ENCODE measurements at regions not wholly inside any gene's neighbourhood (a gene's known extent, or its start where the extent isn't known, plus 50 kb on each side); places are given as distances from the start of the nearest gene placed in this dataset.

GRCh38 chr9:82299870-82300269 is 311.3 kb downstream of the SPATA31D1 start:
- Histone ChIP-seq H3K9ac (ENCODE audit: extremely low read depth, insufficient read length, low read length) (no peak overlapping the region), H2BK20ac (ENCODE audit: low read depth, low read length, poor library complexity, severe bottlenecking) (no peak overlapping the region), H2BK5ac (ENCODE audit: insufficient read length, low read length) (no peak overlapping the region), H3K23ac (ENCODE audit: insufficient read length, low read depth, low read length) (no peak overlapping the region), H3K27me3 (ENCODE audit: insufficient read depth, low read length) (no peaks in the 10 kb centered on the region), H3K79me1 (ENCODE audit: insufficient read depth, low read depth, low read length, poor library complexity, severe bottlenecking) (no peaks in the 10 kb centered on the region), H3K9me3 (ENCODE audit: control insufficient read depth, low read depth, low read length) (no peaks in the 10 kb centered on the region), H3K14ac (ENCODE audit: insufficient read depth, low read length) (no peak overlapping the region), H3K4me2 (ENCODE audit: insufficient read depth, insufficient read length, low read length) (no peak overlapping the region), H4K20me1 (ENCODE audit: control insufficient read depth, insufficient read depth, insufficient read length) (no peaks in the 10 kb centered on the region), H2BK120ac (ENCODE audit: low read depth, low read length, poor library complexity, severe bottlenecking) (no peak overlapping the region), H4K8ac (replicated peaks; ENCODE audit: insufficient read length, low read depth, low read length) (no peak overlapping the region), H3K23me2 (ENCODE audit: insufficient read length, low read depth, low read length, poor library complexity, severe bottlenecking) (no peaks in the 10 kb centered on the region), H2AK5ac (ENCODE audit: insufficient read length, low read length) (no peak overlapping the region), H3K79me2 (ENCODE audit: insufficient read depth, low read length) (no peaks in the 10 kb centered on the region), H2AFZ (ENCODE audit: low read length) (no peak overlapping the region), H4K91ac (ENCODE audit: insufficient read length, low read depth, low read length) (no peak overlapping the region), H3K4me1 (ENCODE audit: insufficient read depth, low read length) (no peaks in the 10 kb centered on the region), H3T11ph (ENCODE audit: low read length) (no peak overlapping the region), H3K27ac (ENCODE audit: insufficient read length, low read depth, low read length) (no peak overlapping the region), H3K56ac (ENCODE audit: insufficient read length, low read depth, low read length) (no peak overlapping the region), H3K18ac (ENCODE audit: insufficient read length, low read depth, low read length) (no peak overlapping the region), H4K5ac (ENCODE audit: insufficient read length, low read depth, low read length) (no peak overlapping the region), H2BK12ac (ENCODE audit: insufficient read length, low read depth, low read length) (no peak overlapping the region), H2BK15ac (ENCODE audit: low read depth, low read length) (no peak overlapping the region), H3K4ac (ENCODE audit: low read depth, low read length) (no peak overlapping the region)
- no peaks in the 10 kb centered on the region for H3K9me3 Mint-ChIP-seq
- H3K4me1 Mint-ChIP-seq = peaks cover 6 to 9% of the 10 kb centered on the region in 2 experiments; a peak in 2 of 4 replicates
- no peak for TF ChIP-seq CTCF (conservative IDR thresholded peaks at IDR 0.05)
- DNase-seq = no peak
- H3K27me3 Mint-ChIP-seq (ENCODE audit: low read depth) = no peaks in the 10 kb centered on the region
- H3K27ac Mint-ChIP-seq = no peak overlapping the region
- no peaks in the 10 kb centered on the region; a peak in 1 of 7 replicates for H3K36me3 Mint-ChIP-seq (ENCODE audit: insufficient read depth in 1 of 3, low read depth in 3 of 3)
- H3K4me3 Mint-ChIP-seq = no peak overlapping the region
